Kasumi-1 (cell line): ENCODE measurements at regions not wholly inside any gene's neighbourhood (a gene's known extent, or its start where the extent isn't known, plus 50 kb on each side); places are given as distances from the start of the nearest gene placed in this dataset.

Experiments used
- DNase-seq, 2 experiments: peaks; one replicate each; lab custom pipeline; 2025; lab: John Stamatoyannopoulos, UW

DNA sequence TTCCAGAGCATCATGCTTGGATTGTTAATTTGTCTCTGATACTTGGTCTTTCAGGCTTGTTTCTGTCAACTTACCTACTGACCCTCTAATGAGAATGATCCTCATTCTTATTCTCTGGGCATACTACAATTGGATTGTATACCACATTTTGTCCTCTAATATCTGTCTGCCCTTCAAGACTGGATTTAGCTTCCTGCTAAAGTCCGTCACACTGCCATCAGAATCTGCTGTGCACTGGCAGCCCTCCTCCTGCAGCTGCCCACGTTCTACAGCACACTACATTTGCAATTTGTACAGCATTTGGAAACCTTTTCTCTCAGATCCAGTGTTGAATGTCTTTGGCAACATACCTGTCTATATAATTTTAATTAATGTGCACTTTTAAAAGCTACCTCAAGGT lies 183.1 kb downstream of the ZNF330 start:
- DNase-seq = no peak

DNA sequence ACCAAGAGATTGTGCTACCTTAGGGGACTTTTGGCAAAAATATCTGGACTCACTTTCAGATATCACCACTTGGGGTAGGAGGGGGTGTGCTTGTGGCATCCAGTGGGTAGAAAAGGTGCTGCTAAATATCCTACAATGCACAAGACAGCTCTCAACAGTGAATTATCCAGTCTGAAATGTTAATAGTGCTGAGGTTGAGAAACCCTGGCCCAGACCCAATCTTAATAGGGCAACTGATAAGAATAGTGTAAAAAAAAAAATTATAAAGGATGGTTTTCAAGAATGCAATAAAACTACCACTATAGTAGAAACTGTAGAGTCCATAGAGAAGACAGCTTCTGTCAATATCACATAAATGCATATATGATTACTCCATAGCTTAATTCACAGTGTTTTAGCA lies 185.5 kb downstream of the ZNF330 start:
- DNase-seq = no peak

DNA sequence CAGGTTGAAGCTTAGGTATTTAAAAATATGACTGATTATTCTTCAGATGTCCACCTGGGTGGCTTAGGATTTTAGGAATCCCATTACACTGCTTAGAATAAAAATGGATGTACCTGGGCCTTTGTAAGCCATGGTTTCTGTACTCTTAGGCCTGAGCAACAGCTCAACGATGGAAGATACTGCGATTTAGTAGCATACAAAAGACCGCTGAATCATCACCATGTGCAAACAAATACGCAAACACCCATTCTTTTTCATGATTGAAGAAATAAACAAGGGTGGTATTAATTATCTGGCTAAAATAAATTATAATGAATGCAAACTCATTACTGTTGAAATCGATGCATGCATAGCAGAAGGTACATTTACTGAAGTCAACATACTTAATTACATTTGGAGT lies 188.9 kb downstream of the ZNF330 start:
- DNase-seq = no peak

DNA sequence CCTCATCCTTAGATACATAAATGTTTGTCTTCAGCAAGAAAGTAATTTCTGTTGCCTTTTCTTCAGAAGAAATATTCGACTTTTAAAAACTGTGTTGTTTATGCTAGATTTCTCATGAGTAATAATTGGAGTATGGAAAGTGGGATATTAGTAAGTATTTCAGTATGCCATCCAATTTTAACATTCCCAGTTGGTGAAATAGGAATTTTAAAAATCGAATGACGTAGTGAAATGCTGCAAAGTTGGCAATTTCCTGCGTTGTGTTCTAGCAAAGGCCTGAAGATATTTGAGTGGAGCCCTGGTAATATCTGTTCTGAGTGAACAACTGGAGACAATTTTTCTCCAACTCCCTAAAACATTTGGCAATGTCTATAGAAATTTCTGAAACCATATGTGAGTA lies 190.1 kb downstream of the ZNF330 start:
- DNase-seq = no peak

DNA sequence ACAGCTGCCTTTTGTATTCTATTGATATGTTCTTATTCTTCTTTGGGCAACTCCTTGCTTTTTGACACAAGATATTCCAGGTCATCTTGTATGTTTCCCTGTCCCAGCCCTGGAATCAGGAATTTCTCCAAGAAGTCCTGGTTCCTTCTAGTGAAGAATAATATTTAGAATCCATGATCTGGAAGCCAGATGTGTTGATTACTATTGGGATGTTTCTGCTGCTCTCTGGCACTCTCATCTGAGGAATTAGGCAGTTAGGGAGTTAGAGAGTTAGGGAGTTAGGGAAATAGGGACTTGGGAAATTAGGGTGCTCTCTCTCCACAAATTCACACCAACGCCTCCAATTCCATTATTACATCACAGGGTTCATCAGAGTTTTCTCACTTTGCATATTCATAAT lies 191.2 kb downstream of the ZNF330 start:
- DNase-seq = no peak

DNA sequence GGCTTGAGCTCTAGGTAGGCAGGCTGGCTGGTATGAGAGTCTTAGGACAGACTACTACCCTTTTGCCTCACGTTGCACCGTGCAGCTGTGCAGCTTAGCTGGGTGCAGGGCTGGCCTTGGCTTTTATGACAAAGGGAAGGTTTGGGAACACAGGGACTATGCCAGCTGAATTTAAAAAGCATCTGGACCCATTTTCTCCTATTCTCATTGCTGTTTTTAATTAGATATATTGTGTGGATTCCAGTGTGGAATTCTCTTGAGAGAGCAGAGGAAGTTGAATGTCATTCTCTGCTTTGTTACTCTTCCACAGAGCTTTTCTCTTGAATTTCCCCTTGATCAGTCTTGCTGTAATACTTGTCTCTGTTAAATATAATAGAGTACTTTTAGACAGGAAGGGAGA lies 192.7 kb downstream of the ZNF330 start:
- DNase-seq = no peak

DNA sequence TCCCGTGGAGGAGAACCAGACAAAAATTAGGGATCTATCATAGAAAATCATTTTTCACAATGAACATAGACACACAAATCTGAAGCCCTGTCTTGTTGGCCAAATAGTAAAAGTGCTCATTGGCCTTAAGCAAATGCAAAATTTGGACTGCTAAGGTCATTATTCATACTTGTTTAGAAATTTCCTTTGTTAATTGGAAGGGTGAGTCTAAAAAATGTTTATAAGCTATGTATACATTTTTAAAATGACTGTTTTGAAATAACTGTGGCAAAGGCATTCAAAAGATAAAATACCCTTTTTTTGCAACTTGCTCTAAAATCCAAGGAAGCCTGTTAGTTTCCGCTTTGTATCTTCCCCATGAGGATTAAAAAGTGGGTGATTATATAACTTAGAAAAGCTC lies 195.0 kb downstream of the ZNF330 start:
- DNase-seq = no peak

DNA sequence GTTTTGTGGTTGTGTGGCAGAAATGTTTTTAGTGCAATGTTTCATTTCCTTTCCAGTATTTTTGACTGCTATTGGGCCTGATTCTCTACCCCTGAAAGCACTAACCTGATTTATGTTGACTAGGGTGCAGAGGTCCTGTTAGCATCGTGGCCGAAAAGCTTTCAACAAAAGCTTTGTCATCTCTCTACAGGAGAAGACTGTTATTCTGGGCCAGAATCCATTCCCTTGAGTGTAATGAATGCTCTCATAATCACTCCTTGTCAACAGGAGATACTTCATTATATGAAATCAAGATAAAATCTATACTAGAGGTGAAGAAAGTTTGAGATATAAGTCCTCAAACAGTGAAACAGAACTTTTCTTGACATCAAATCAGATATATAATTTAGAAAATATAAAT lies 195.5 kb downstream of the ZNF330 start:
- DNase-seq = no peak

DNA sequence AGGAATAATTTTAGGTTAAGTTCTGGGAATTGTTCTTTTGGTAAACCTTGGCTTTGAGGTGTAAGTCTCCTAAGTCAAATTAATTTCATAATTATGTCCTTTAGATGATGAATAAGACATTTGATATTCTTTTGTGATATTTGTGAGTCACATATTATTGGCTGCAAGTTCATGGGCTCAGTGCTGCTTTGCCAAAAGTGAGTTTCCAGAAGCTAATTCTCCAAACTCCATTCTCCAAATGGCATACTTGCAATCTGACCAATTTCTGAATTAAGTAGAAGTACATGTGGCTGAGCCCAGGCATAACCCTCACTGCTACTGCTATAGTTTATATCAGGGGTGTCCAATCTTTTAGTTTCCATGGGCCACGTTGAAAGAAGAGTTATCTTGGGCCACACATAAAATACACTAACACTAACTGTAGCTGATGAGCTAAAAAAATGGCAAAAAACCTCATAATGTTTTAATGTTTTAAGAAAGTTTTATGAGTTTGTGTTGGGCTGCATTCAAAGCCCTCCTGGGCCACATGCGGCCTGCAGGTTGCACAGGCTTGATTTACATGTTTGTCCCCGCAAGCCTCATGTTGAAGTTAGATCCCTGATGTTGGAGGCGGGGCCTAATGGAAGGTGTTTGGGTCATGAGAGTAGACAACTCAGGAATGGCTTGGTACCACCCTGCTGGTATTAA lies 196.1 kb downstream of the ZNF330 start:
- DNase-seq = no peak

DNA sequence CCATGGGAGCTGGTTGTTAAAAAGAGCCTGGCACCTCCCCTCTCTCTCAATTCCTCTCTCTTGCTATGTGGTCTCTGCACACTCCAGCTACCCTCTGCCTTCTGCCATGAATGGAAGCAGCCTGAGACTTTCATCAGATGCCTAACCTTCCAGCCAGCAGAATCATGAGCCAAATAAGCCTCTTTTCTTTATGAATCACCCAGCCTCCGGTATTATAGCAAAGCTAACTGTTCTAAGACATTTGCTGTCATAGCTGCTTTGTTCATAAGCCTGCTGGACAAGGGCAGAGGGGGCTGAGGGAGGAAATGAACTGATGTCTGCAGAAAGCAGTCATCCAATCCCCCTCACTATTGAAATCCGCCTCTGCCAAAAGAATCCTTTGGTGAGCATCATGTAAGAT lies 196.7 kb downstream of the ZNF330 start:
- no peak for DNase-seq

DNA sequence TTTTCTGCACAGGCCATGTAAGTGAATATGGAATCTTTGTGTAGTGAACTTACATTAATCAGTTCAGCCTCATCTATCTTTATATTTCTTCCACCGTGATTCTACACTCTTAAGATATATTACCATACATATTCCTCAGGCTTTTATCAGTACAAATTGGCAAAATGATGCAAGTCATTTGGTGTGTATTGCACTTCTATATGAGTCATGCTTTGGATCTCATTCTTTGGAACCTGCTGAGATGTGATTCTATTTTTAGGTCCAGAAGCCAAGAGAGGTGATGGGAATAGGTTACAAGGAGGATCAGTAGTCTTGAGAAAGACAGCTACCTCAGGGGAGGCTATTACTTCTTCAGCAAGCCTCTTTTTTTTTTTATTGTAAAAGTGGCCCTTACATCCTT lies 204.4 kb downstream of the ZNF330 start:
- DNase-seq = no peak

DNA sequence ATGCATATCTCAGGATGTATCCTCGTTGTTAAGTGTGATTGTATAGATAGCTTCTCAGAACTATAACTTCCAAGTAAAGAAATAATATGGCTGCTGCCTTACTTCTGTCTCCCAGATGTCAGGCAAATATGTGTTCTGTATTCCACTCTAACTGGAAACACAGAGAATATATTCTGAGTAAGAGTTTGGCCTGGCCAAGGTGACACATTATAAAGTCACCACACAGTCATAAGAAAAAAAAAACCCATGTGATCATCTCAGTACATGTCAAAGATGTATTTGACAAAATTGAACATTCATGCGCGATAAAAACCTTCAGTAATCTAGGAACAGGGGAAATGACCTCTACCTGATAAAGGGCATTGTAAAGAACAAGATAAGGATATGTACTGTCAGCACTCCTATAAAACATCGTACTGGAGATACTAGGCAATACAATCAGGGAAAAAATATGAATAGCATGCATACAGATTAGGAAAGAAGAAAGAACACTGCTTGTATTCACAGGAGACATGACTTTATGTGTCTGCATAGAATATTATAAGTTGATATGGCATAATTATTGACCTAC lies 207.1 kb downstream of the ZNF330 start:
- DNase-seq = no peak

DNA sequence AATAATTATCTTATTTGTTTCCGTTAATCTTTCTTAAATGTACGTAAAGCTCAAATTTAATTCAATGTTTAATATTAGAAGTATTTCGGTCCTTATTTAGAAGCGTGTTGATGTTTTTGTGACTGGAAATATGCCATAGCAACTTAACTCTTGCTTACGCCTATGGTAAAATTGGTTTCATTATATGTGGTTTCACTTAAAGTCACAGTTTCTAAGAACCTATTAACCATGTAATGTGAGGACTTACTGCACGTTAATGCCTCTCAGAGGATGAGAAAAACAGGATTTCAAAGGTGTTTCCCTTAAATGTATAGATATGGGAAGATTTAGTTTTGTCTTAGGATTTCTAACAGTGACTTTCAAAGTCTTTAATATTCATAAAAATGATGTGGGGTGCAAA lies 206.4 kb upstream of the IL15 start:
- DNase-seq = no peak

DNA sequence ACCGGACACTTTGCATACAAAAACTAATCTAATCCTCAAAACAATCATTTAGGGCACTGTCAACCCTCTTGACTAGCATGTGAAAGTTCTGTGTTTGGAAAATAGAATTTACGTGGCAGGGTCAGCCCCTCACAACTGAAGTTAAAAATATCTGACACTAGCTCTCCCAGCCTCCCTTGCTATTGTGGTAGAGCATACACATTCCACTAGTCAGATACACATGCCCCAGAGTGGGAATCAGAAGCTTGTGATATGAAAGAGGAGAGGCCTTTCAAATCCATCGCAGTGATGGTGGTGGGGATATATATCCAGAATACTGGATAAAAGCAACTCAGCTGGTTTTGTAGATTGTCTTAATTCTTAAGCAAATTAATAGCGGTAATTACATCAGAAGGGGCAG lies 205.7 kb upstream of the IL15 start:
- DNase-seq = no peak

DNA sequence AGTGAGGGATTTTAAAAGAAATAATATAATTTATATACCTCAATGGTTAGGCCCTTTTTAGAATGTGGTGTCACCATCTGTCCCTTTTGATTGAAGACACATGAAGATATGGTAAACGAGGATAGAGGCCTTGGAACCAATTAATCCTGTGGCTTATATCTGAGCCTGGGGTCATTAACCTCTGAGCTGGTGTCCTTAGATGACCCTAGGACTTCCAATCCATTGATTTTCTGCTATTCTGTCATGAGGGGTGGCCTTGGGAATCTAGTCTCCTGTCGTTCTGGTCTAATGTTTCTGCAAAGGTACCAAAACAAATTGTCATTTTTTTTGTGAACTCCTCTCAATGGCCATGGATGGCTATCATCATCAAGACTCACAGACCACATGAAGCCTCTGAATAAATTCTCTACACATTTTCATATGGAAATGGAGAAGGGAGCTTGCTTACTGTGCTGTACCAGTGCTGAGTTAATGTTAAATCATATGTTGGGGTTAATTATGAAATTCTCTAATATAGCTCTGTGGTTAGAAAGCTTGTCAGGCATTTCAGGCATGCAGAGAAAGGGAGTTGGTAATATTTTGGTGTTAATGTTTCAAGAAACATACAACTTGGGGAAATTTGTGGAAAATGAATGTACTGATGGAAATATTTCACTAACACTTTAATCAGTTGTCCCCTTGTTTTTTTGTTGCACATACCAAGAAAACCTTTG lies 204.2 kb upstream of the IL15 start:
- no peak for DNase-seq

DNA sequence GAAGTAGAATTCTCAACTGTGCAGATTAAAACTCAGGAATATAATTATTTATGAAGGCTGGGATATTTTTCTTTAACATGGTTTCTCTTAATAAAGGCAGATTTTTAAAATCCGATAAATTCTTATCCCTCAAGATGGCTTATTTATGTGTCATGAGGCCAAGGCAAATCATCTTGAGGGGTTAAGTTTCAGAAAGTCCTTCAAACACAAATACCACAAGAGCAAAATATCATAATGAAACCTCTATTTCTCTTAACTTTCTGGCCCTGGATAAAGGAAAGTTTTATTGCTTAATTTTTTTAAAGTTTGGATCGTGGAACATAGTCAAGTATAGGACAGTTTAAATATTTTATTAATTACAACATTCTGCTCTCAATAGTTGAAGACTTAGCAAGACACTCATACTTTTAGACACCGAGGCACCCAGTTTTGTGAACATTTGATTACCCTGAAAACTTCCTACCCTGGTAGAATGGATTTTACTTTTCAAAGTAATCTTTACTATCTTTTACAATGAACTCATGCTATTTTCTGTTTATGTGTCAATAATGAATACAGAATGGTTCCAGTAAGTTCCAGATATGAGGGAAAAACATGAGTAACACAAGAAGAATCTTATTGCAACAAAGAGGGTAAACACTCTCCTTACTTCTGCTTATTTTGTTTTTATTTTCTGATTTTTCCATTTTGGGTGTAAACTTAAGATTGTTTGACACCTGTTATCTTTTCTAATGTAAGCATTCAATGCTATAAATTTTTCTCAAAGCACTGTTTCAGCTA lies 200.7 kb upstream of the IL15 start:
- no peak for DNase-seq

DNA sequence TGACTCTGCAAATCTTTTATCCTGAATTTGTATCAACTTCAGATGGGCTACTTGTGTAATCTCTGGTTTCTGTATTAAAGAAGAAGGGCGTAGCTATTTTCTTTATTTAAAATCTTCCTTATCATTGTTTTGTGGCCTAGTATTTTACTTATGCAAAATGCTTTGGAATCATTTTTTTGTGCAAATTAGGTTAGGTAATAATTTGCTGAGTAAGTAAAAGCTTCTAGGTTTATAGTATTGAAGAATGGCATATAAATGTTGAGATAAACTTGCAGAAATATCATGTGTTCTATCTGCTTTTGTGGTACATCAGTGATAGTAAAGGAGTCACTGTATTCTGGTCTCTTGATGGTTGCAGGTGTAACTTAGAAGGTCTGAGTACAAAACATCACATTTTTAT lies 197.2 kb upstream of the IL15 start:
- no peak for DNase-seq

DNA sequence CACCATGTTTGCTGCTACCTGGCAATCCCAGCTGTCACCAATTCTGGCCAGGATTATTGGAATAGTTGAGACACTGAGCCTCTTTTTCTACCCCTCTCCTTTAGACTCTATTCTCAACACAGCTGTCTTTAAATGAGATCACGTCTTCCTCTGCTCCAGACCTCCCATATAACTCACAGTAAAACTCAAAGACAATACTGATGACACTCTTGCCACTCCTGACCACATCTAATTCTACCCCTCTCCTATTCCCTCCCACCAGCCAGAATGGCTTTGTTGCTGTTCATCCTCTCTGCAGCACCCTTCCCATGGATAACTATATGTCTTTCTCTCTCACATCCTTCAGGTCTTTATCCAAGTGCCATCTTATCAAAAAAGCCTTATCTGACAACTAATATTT lies 188.6 kb upstream of the IL15 start:
- no peak for DNase-seq

DNA sequence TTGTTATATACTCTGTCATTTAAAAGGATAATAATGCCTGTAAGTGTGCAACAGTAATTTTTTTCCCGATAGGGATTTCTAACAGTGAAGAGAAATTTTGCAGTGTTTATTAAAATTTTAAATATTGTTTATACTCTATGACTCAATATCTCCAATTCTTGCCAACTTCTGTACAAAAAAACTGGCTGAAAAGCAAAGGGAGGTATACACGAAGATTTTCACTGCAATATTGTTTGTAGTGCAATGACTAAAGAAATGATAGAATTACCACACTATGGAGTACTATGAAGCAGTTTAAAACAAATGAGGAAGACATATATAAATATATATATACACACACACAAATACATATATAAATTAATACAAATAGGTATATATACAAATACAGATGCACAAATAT lies 187.9 kb upstream of the IL15 start:
- no peak for DNase-seq

DNA sequence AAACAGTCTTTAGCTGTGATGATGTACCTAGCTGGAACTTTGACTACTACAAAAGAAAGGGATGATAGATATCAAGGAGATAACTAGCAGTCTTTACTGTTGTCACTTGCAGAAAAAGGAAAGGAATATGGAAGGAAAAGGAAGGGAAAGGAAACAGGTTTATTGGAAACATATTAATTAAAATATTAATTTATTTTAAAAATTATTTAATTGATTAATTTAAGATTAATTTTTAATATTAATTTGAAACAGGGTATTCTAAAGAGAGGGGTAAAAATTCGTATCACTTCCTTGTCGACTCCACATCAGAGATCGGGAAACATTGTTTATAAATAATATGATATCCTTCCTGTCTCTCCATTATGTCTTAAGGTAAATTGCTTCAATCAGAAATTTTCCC lies 186.5 kb upstream of the IL15 start:
- DNase-seq = no peak

DNA sequence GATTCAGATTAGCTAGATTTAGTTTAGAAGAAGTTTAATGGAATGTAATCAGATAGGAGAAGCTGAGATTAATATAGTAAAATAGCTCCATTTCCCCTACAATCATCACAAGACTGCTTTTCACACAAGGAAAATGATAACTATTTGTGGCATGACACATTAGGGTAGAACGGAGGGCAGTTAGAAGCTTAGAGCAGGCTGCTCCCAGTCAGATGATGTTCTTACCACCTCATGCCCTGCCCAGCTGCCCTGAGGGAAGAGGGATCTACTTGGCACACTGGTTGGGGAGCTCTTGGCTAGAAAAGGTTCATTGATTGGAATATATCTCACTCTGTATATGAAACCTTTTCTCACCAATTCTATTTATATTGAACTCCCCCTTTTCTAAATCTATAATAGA lies 180.7 kb upstream of the IL15 start:
- DNase-seq = no peak

DNA sequence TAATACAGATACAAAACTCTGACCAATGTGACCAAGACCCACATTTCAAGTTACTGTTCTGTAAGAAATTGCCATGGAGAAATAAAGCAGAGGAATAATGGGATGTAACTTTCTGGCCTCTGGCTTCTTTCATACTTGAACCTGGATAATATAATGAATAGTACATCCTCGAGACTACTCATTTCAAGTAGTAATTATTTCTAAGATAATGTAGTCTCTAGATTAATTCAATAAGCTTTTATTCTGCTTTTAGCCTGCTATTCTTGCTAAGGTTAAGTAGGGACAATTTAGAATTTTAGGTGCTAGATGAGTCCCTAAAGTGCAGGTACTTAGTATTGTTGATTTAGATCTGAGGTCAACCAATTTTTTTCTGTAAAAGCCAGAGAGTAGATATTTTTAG lies 178.7 kb upstream of the IL15 start:
- DNase-seq = no peak

DNA sequence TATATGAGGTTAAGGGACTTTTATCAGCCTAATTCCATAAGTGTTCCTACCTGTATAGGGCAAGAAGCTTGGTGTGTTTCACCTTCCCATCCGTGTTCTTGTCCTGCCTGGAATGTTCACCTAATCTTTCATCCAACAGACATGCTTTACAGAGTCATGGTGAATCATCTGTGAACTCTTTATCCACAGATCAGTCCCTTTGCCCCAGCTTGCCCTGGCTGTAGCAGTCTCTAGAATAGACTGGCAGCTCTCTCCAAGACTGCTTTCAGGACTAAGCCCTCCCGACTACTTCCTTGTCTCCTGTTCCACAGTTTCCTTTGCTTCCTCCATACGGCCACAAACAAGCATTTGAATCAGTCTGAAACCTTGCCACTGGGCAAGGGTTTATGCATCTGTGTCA lies 177.9 kb upstream of the IL15 start:
- peak; percentile 88 to 89 for DNase-seq
